ENCODE measurements at regions not wholly inside any gene's neighbourhood (a gene's known extent, or its start where the extent isn't known, plus 50 kb on each side); places are given as distances from the start of the nearest gene placed in this dataset.

DNA sequence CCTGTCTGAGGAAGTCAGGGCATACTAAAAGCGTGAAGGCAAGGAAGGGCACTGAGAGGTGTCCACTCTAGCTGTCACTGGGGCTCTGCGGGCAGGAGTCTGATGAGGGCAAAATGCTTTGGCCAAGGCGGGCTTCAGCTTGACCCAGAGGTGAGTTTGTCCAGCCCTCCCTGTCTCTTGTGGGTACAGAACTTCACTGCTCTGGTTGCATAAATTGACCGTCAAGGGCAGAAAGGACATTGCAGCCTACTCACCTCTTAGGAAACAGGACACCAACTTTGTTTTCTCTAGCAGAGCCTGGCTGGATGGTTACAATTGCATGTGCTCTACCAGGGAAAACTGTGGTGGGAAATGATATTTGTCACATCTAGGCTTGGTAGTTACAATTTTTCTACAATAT is 170.9 kb downstream of the TMEM38B start:
- no peak for DNase-seq (ENCODE audit: low spot score)
- no peak overlapping the region for H3K27ac ChIP-seq
- TF ChIP-seq EZH2phosphoT487 (IDR thresholded peaks at IDR 0.05) (no peak), EZH2 (IDR thresholded peaks at IDR 0.05) (no peak)
- TF ChIP-seq, protein P1, sequence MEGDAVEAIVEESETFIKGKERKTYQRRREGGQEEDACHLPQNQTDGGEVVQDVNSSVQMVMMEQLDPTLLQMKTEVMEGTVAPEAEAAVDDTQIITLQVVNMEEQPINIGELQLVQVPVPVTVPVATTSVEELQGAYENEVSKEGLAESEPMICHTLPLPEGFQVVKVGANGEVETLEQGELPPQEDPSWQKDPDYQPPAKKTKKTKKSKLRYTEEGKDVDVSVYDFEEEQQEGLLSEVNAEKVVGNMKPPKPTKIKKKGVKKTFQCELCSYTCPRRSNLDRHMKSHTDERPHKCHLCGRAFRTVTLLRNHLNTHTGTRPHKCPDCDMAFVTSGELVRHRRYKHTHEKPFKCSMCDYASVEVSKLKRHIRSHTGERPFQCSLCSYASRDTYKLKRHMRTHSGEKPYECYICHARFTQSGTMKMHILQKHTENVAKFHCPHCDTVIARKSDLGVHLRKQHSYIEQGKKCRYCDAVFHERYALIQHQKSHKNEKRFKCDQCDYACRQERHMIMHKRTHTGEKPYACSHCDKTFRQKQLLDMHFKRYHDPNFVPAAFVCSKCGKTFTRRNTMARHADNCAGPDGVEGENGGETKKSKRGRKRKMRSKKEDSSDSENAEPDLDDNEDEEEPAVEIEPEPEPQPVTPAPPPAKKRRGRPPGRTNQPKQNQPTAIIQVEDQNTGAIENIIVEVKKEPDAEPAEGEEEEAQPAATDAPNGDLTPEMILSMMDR (IDR thresholded peaks at IDR 0.05), result no peak

DNA sequence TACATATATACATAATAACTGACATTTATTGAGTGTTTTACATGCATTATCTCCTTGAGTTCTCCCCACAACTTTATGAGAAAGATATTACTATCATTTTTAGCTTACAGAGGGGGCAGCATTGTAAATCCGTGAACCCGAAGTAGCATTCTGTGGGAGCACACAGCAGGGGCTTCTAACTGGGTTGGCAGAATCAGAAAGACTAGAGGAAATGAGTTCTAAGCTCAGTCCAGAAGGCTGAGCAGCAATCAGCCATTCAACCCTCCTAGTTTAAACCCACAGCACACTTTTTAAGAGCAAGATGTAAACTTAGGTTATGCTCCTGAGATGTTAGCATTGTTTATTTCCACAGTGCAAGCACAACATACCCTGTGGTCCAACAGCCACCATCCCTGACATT is 177.2 kb downstream of the TMEM38B start:
- no peaks in the 10 kb centered on the region for H3K79me2 ChIP-seq (ENCODE audit: low read depth)
- DNase-seq (ENCODE audit: low spot score), result no peak

More for the DNA sequence above, 170.9 kb downstream of the TMEM38B start:
- Histone ChIP-seq H3K4me1 (no peaks in the 10 kb centered on the region), H3K9me3 (ENCODE audit: low read depth) (no peaks in the 10 kb centered on the region), H3K27me3 (no peaks in the 10 kb centered on the region), H3K9ac (no peak overlapping the region), H2AFZ (replicated peaks) (peak overlapping the region; percentile 3), H4K20me1 (ENCODE audit: low read depth) (no peaks in the 10 kb centered on the region), H3F3A (ENCODE audit: low read depth) (no peaks in the 10 kb centered on the region), H3K4me2 (no peak overlapping the region), H3K36me3 (no peaks in the 10 kb centered on the region), H3K79me2 (ENCODE audit: low read depth) (no peaks in the 10 kb centered on the region), H3K4me3 (no peak overlapping the region)
- Mint-ChIP-seq H3K4me1 (no peaks in the 10 kb centered on the region), H3K27me3 (ENCODE audit: insufficient read depth, low read depth) (peaks cover 2% of the 10 kb centered on the region), H3K9me3 (no peaks in the 10 kb centered on the region), H3K27ac (no peak overlapping the region), H3K4me3 (no peak overlapping the region), H3K36me3 (no peaks in the 10 kb centered on the region)

GRCh38 chr9:105873801-105874200 is 179.5 kb downstream of the TMEM38B start:
- Mint-ChIP-seq H3K27me3 (ENCODE audit: insufficient read depth, low read depth) (peaks cover 3% of the 10 kb centered on the region), H3K4me1 (peaks cover 3% of the 10 kb centered on the region), H3K4me3 (no peak overlapping the region), H3K36me3 (no peaks in the 10 kb centered on the region), H3K27ac (no peak overlapping the region), H3K9me3 (no peaks in the 10 kb centered on the region)
- peaks cover 5% of the 10 kb centered on the region for H3K4me1 ChIP-seq
- no peak overlapping the region for H3K27ac ChIP-seq
- H4K20me1 ChIP-seq (ENCODE audit: low read depth), result no peaks in the 10 kb centered on the region
- no peak overlapping the region for H2AFZ ChIP-seq (replicated peaks)
- no peak overlapping the region for H3K4me3 ChIP-seq
- no peak overlapping the region for H3K4me2 ChIP-seq
- H3K9ac ChIP-seq, result no peak overlapping the region
- H3K27me3 ChIP-seq, result no peaks in the 10 kb centered on the region
- DNase-seq (ENCODE audit: low spot score), result no peak
- no peaks in the 10 kb centered on the region for H3K36me3 ChIP-seq
- no peaks in the 10 kb centered on the region for H3K79me2 ChIP-seq (ENCODE audit: low read depth)
- H3F3A ChIP-seq (ENCODE audit: low read depth), result no peaks in the 10 kb centered on the region
- no peak for TF ChIP-seq EZH2phosphoT487 (IDR thresholded peaks at IDR 0.05)
- TF ChIP-seq EZH2 (IDR thresholded peaks at IDR 0.05), result no peak
- TF ChIP-seq, protein P1 (IDR thresholded peaks at IDR 0.05), result no peak
- no peaks in the 10 kb centered on the region for H3K9me3 ChIP-seq (ENCODE audit: low read depth)

More for the DNA sequence above, 177.2 kb downstream of the TMEM38B start:
- Histone ChIP-seq H3F3A (ENCODE audit: low read depth) (no peaks in the 10 kb centered on the region), H3K36me3 (no peaks in the 10 kb centered on the region), H3K27me3 (no peaks in the 10 kb centered on the region), H3K9me3 (ENCODE audit: low read depth) (no peaks in the 10 kb centered on the region), H4K20me1 (ENCODE audit: low read depth) (no peaks in the 10 kb centered on the region), H3K4me1 (no peaks in the 10 kb centered on the region), H3K27ac (no peak overlapping the region), H3K4me3 (no peak overlapping the region), H3K9ac (no peak overlapping the region), H3K4me2 (no peak overlapping the region), H2AFZ (replicated peaks) (peak overlapping the region; percentile 14)
- peaks cover 3% of the 10 kb centered on the region for H3K4me1 Mint-ChIP-seq
- H3K27me3 Mint-ChIP-seq (ENCODE audit: insufficient read depth, low read depth), result peaks cover 3% of the 10 kb centered on the region
- H3K36me3 Mint-ChIP-seq, result no peaks in the 10 kb centered on the region
- TF ChIP-seq EZH2 (IDR thresholded peaks at IDR 0.05) (no peak), EZH2phosphoT487 (IDR thresholded peaks at IDR 0.05) (no peak)
- TF ChIP-seq, protein P1 (IDR thresholded peaks at IDR 0.05), result no peak
- no peak overlapping the region for H3K4me3 Mint-ChIP-seq
- H3K27ac Mint-ChIP-seq, result no peak overlapping the region
- no peaks in the 10 kb centered on the region for H3K9me3 Mint-ChIP-seq

Data from neural progenitor cell (in vitro differentiated cells).